ENCODE measurements at regions not wholly inside any gene's neighbourhood (a gene's known extent, or its start where the extent isn't known, plus 50 kb on each side); places are given as distances from the start of the nearest gene placed in this dataset.
"Not testable (repeated sequence)": the region's sequence is repeated elsewhere in the genome, so short reads cannot be mapped to it uniquely, and the experiment has no call there.

- no peak overlapping the region for H3K9ac ChIP-seq (ENCODE audit: low read depth in 2 of 2, low read length in 2 of 2)
- intact Hi-C loops (cut with DNase I) = no loop called here
- no peaks in the 10 kb centered on the region for H3K9me3 ChIP-seq
- H3K36me3 ChIP-seq = no peaks in the 10 kb centered on the region
- H3K4me1 ChIP-seq = no peaks in the 10 kb centered on the region
- no peak overlapping the region for H3K27ac ChIP-seq
- DNase-seq = no peak
- no peaks in the 10 kb centered on the region for H3K27me3 ChIP-seq
- H3K4me3 ChIP-seq = no peak overlapping the region
- no peak for TF ChIP-seq CTCF (IDR thresholded peaks at IDR 0.05)
These were observed 95.3 kb downstream of the OR2B2 start for GRCh38 chr6:27816906-27817305.

- DNase-seq = peak; percentile 85
- peak overlapping the region; percentile 46 to 79 for H3K9ac ChIP-seq (ENCODE audit: low read depth in 2 of 2, low read length in 2 of 2)
These were observed 97.4 kb downstream of the OR2B2 start for GRCh38 chr6:27814665-27815424.

GRCh38 chr6:27814415-27814664 is 97.9 kb downstream of the OR2B2 start:
- DNase-seq; H3K9me3 ChIP-seq; H3K27me3 ChIP-seq; H3K36me3 ChIP-seq; intact Hi-C loops (cut with DNase I); H3K4me1 ChIP-seq: not testable (repeated sequence)
- Histone ChIP-seq H3K27ac (peak overlapping the region; percentile 65), H3K9ac (ENCODE audit: low read depth in 2 of 2, low read length in 2 of 2) (peak overlapping the region in 1 of 2 donors; percentile 70), H3K4me3 (peak overlapping the region; percentile 26)

More at GRCh38 chr6:27814665-27815424, 97.4 kb downstream of the OR2B2 start:
- Histone ChIP-seq H3K4me3 (peak overlapping the region; percentile 26), H3K9me3 (no peaks in the 10 kb centered on the region), H3K27me3 (no peaks in the 10 kb centered on the region), H3K36me3 (no peaks in the 10 kb centered on the region), H3K4me1 (peaks cover 3% of the 10 kb centered on the region), H3K27ac (peak overlapping the region; percentile 65)
- TF ChIP-seq CTCF (IDR thresholded peaks at IDR 0.05) = no peak
- intact Hi-C loops (cut with DNase I) = no loop called here

GRCh38 chr6:27812805-27813492 is 99.2 kb downstream of the OR2B2 start:
- Histone ChIP-seq H3K9me3 (no peaks in the 10 kb centered on the region), H3K4me3 (no peak overlapping the region), H3K4me1 (peaks cover 3% of the 10 kb centered on the region), H3K36me3 (no peaks in the 10 kb centered on the region), H3K27me3 (no peaks in the 10 kb centered on the region), H3K27ac (no peak overlapping the region), H3K9ac (ENCODE audit: low read depth in 2 of 2, low read length in 2 of 2) (no peak overlapping the region)
- intact Hi-C loops (cut with DNase I) = no loop called here
- no peak for TF ChIP-seq CTCF (IDR thresholded peaks at IDR 0.05)
- DNase-seq = no peak

- Histone ChIP-seq H3K4me1 (peaks cover 3% of the 10 kb centered on the region), H3K4me3 (no peak overlapping the region), H3K9ac (ENCODE audit: low read depth in 2 of 2, low read length in 2 of 2) (no peak overlapping the region), H3K27me3 (no peaks in the 10 kb centered on the region), H3K9me3 (no peaks in the 10 kb centered on the region), H3K36me3 (no peaks in the 10 kb centered on the region), H3K27ac (no peak overlapping the region)
- intact Hi-C loops (cut with DNase I) = no loop called here
- no peak for TF ChIP-seq CTCF (IDR thresholded peaks at IDR 0.05)
- DNase-seq = no peak
These were observed 100.0 kb downstream of the OR2B2 start for GRCh38 chr6:27812078-27812804.

GRCh38 chr6:27811451-27811772 is 100.8 kb downstream of the OR2B2 start:
- H3K27me3 ChIP-seq = no peaks in the 10 kb centered on the region
- no peaks in the 10 kb centered on the region for H3K9me3 ChIP-seq
- DNase-seq = no peak
- H3K4me3 ChIP-seq = no peak overlapping the region
- intact Hi-C loops (cut with DNase I) = no loop called here
- no peaks in the 10 kb centered on the region for H3K36me3 ChIP-seq
- peak overlapping the region in 1 of 2 donors; percentile 88 for H3K9ac ChIP-seq (ENCODE audit: low read depth in 2 of 2, low read length in 2 of 2)
- peak overlapping the region; percentile 96 for H3K27ac ChIP-seq
- peaks cover 3% of the 10 kb centered on the region for H3K4me1 ChIP-seq
- TF ChIP-seq CTCF (IDR thresholded peaks at IDR 0.05) = no peak
